ENCODE measurements at regions not wholly inside any gene's neighbourhood (a gene's known extent, or its start where the extent isn't known, plus 50 kb on each side); places are given as distances from the start of the nearest gene placed in this dataset.

GRCh38 chr12:103043531-103044486 is 86.3 kb downstream of the ASCL1 start:
- TF ChIP-seq REST (IDR thresholded peaks at IDR 0.05; ENCODE audit: low read depth): no peak
- no peak for TF ChIP-seq FOXM1 (IDR thresholded peaks at IDR 0.05; ENCODE audit: borderline replicate concordance, low read depth)
- no peak for TF ChIP-seq YY1 (IDR thresholded peaks at IDR 0.05; ENCODE audit: low read depth)
- no peak for TF ChIP-seq CREB1 (IDR thresholded peaks at IDR 0.05; ENCODE audit: low read depth)
- TF ChIP-seq RAD21 (IDR thresholded peaks at IDR 0.05; ENCODE audit: low read depth): no peak
- TF ChIP-seq ZBTB7A (IDR thresholded peaks at IDR 0.05; ENCODE audit: low read depth): no peak
- TF ChIP-seq TAF1 (IDR thresholded peaks at IDR 0.05; ENCODE audit: low read depth): no peak
- no peak for TF ChIP-seq TCF12 (IDR thresholded peaks at IDR 0.05; ENCODE audit: low read depth)

DNA sequence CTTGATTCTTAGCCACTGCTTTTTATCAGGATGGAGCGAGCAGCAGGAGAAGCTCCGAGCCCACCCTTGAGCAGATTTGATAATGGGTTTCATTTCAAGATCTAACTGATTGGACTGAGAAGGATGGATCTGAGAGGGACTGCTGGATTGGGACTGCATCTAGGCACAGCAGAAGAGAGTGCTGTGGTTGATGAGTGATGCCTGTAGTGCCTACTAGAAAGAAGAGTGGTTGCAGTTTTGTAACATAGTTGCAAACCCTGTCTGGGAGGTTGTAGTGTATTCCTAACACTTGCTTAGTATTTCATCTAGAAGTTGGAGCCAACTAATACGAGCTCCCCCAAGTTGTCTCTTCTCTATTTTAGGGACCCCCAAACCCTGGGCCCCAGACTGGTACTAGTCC is 88.7 kb downstream of the ASCL1 start:
- TF ChIP-seq REST (IDR thresholded peaks at IDR 0.05; ENCODE audit: low read depth) (no peak), ZBTB7A (IDR thresholded peaks at IDR 0.05; ENCODE audit: low read depth) (no peak)

GRCh38 chr12:103050273-103050672 is 92.8 kb downstream of the ASCL1 start:
- TF ChIP-seq CREB1 (IDR thresholded peaks at IDR 0.05; ENCODE audit: low read depth) (no peak), YY1 (IDR thresholded peaks at IDR 0.05; ENCODE audit: low read depth) (no peak), EP300 (IDR thresholded peaks at IDR 0.05; ENCODE audit: borderline replicate concordance) (no peak)
- TF ChIP-seq, protein P1, sequence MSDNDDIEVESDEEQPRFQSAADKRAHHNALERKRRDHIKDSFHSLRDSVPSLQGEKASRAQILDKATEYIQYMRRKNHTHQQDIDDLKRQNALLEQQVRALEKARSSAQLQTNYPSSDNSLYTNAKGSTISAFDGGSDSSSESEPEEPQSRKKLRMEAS (IDR thresholded peaks at IDR 0.05): no peak

GRCh38 chr12:103053089-103053488 is 95.6 kb downstream of the ASCL1 start:
- TF ChIP-seq CREB1 (IDR thresholded peaks at IDR 0.05; ENCODE audit: low read depth): no peak
- TF ChIP-seq EGR1 (IDR thresholded peaks at IDR 0.05): no peak
- no peak for TF ChIP-seq ZBTB7A (IDR thresholded peaks at IDR 0.05; ENCODE audit: low read depth)
- no peak for TF ChIP-seq RAD21 (IDR thresholded peaks at IDR 0.05; ENCODE audit: low read depth)
- TF ChIP-seq REST (IDR thresholded peaks at IDR 0.05; ENCODE audit: low read depth): no peak
- TF ChIP-seq TCF12 (IDR thresholded peaks at IDR 0.05; ENCODE audit: low read depth): no peak
- no peak for TF ChIP-seq CEBPB (IDR thresholded peaks at IDR 0.05)
- no peak for TF ChIP-seq TAF1 (IDR thresholded peaks at IDR 0.05; ENCODE audit: low read depth)
- TF ChIP-seq FOXM1 (IDR thresholded peaks at IDR 0.05; ENCODE audit: borderline replicate concordance, low read depth): no peak
- no peak for TF ChIP-seq EP300 (IDR thresholded peaks at IDR 0.05; ENCODE audit: borderline replicate concordance)
- TF ChIP-seq, protein P2, sequence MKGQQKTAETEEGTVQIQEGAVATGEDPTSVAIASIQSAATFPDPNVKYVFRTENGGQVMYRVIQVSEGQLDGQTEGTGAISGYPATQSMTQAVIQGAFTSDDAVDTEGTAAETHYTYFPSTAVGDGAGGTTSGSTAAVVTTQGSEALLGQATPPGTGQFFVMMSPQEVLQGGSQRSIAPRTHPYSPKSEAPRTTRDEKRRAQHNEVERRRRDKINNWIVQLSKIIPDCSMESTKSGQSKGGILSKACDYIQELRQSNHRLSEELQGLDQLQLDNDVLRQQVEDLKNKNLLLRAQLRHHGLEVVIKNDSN (IDR thresholded peaks at IDR 0.05): no peak
- no peak for TF ChIP-seq YY1 (IDR thresholded peaks at IDR 0.05; ENCODE audit: low read depth)

- TF ChIP-seq TCF12 (IDR thresholded peaks at IDR 0.05; ENCODE audit: low read depth) (no peak), RAD21 (IDR thresholded peaks at IDR 0.05; ENCODE audit: low read depth) (no peak), YY1 (IDR thresholded peaks at IDR 0.05; ENCODE audit: low read depth) (no peak), FOXM1 (IDR thresholded peaks at IDR 0.05; ENCODE audit: borderline replicate concordance, low read depth) (no peak), CEBPB (IDR thresholded peaks at IDR 0.05) (no peak), TAF1 (IDR thresholded peaks at IDR 0.05; ENCODE audit: low read depth) (no peak), REST (IDR thresholded peaks at IDR 0.05; ENCODE audit: low read depth) (no peak), EGR1 (IDR thresholded peaks at IDR 0.05) (no peak), NFIC (IDR thresholded peaks at IDR 0.05) (no peak), TEAD4 (IDR thresholded peaks at IDR 0.05) (no peak), EP300 (IDR thresholded peaks at IDR 0.05; ENCODE audit: borderline replicate concordance) (no peak), ZBTB7A (IDR thresholded peaks at IDR 0.05; ENCODE audit: low read depth) (no peak)
- TF ChIP-seq, protein P2 (IDR thresholded peaks at IDR 0.05): no peak
- TF ChIP-seq, protein P1 (IDR thresholded peaks at IDR 0.05): no peak
Measured at GRCh38 chr12:103073630-103074029, 116.2 kb downstream of the ASCL1 start.

Measured in Ishikawa (cell line).